Activated effector memory CD4-positive, alpha-beta T cell treated with Interleukin-2 at 50 U/mL for 16 hours (primary cell): ENCODE measurements at regions not wholly inside any gene's neighbourhood (a gene's known extent, or its start where the extent isn't known, plus 50 kb on each side); places are given as distances from the start of the nearest gene placed in this dataset.

Source experiments
- DNase-seq: peaks from one replicate; pipeline ENCODE4 v3.0.0-alpha.2; 2020

GRCh38 chr18:77669331-77669730, 419.7 kb downstream of the GALR1 start:
- DNase-seq, result no peak

- no peak for DNase-seq
Observed at GRCh38 chr18:77671456-77672167, 422.0 kb downstream of the GALR1 start.

- DNase-seq, result no peak
Observed at GRCh38 chr18:77676910-77677309, 427.3 kb downstream of the GALR1 start.

GRCh38 chr18:77677536-77677935, 427.9 kb downstream of the GALR1 start:
- DNase-seq, result no peak

GRCh38 chr18:77679869-77680268, 430.2 kb downstream of the GALR1 start:
- DNase-seq, result no peak

- DNase-seq, result no peak
Observed at GRCh38 chr18:77700051-77700450, 450.4 kb downstream of the GALR1 start.

- DNase-seq, result no peak
Observed at GRCh38 chr18:77701977-77702376, 452.3 kb downstream of the GALR1 start.

- DNase-seq, result no peak
Observed at GRCh38 chr18:77702686-77703085, 453.0 kb downstream of the GALR1 start.

- no peak for DNase-seq
Observed at GRCh38 chr18:77705301-77705700, 455.7 kb downstream of the GALR1 start.

GRCh38 chr18:77708826-77709506, 459.3 kb downstream of the GALR1 start:
- no peak for DNase-seq

- DNase-seq, result no peak
Observed at GRCh38 chr18:77711096-77711495, 461.4 kb downstream of the GALR1 start.

- DNase-seq, result no peak
Observed at GRCh38 chr18:77714716-77715115, 465.1 kb downstream of the GALR1 start.

GRCh38 chr18:77716282-77716681, 466.6 kb downstream of the GALR1 start:
- DNase-seq, result no peak

- no peak for DNase-seq
Observed at GRCh38 chr18:77733292-77733903, 483.8 kb downstream of the GALR1 start.

GRCh38 chr18:77736842-77737241, 487.2 kb downstream of the GALR1 start:
- no peak for DNase-seq

- no peak for DNase-seq
Observed at GRCh38 chr18:77737405-77737804, 487.8 kb downstream of the GALR1 start.

GRCh38 chr18:77749089-77749488, 499.4 kb downstream of the GALR1 start:
- no peak for DNase-seq

GRCh38 chr18:77750006-77750405, 500.4 kb downstream of the GALR1 start:
- no peak for DNase-seq

GRCh38 chr18:77754475-77755044, 504.9 kb downstream of the GALR1 start:
- DNase-seq, result no peak

GRCh38 chr18:77755187-77755586, 505.5 kb downstream of the GALR1 start:
- no peak for DNase-seq

GRCh38 chr18:77761332-77761731, 511.7 kb downstream of the GALR1 start:
- no peak for DNase-seq

GRCh38 chr18:77762014-77762413, 512.4 kb downstream of the GALR1 start:
- no peak for DNase-seq

GRCh38 chr18:77762642-77763041, 513.0 kb downstream of the GALR1 start:
- no peak for DNase-seq
